ENCODE measurements at regions not wholly inside any gene's neighbourhood (a gene's known extent, or its start where the extent isn't known, plus 50 kb on each side); places are given as distances from the start of the nearest gene placed in this dataset.

DNA sequence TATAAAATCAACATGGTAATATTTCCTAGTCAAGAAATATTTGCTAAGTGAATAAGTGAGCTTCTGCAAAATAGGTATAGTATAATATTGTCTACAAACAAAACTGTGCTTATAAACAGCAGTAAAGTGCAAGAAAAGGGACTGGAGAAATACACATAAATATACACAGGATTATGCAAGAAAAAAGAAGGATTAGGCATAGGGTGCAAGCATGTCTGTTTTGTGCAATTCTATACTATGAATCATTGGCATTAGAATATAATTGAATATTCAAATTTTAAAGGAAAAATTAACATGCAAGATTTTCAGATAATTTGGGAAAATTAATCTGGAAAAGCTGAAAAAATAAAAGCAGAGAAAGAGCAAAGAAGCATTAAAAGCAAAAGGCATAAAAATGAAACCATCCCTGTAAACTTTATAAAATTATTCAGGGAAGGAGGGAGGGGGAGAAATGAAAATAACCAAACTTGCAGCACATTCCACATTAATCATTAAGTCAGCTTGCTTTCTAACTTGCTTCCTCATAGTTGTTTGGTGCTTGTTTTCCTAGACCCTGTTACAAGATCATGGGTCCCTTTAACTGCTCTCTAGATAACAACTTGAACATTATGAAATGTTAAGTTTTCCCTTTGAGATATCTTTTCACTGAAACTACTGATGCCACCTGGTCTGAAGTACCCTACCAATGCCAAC is 147.4 kb upstream of the STAC start:
- in situ Hi-C loops (cut with MboI; ENCODE audit: low pct_unique_long_range_greater_than_20kb, low sequenced_read_pairs, unreplicated experiment): no loop called here
- TF ChIP-seq, protein P1, sequence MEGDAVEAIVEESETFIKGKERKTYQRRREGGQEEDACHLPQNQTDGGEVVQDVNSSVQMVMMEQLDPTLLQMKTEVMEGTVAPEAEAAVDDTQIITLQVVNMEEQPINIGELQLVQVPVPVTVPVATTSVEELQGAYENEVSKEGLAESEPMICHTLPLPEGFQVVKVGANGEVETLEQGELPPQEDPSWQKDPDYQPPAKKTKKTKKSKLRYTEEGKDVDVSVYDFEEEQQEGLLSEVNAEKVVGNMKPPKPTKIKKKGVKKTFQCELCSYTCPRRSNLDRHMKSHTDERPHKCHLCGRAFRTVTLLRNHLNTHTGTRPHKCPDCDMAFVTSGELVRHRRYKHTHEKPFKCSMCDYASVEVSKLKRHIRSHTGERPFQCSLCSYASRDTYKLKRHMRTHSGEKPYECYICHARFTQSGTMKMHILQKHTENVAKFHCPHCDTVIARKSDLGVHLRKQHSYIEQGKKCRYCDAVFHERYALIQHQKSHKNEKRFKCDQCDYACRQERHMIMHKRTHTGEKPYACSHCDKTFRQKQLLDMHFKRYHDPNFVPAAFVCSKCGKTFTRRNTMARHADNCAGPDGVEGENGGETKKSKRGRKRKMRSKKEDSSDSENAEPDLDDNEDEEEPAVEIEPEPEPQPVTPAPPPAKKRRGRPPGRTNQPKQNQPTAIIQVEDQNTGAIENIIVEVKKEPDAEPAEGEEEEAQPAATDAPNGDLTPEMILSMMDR (IDR thresholded peaks at IDR 0.05; ENCODE audit: extremely low read depth, insufficient read depth, missing control alignments): no peak
- no peak for DNase-seq (ENCODE audit: low spot score)

DNA sequence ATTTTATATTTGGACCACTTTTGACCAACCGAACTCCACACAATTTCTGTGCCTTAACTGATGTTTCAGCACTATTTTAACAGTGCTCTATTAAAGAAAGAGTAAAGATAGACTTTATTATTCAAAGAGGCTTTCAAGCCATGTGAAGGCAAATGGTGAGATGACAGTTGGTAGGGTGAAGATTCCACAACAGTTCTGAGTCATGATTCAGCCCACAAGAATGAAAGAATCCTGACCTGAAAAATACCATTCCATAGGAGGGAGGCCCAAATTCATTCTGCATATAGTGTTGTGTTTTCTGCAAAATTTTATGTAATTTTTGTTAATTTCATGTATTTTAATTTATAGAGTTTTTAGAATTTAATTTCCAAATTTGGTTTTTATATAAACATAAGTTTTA is 135.6 kb upstream of the STAC start:
- in situ Hi-C loops (cut with MboI; ENCODE audit: low pct_unique_long_range_greater_than_20kb, low sequenced_read_pairs, unreplicated experiment): no loop called here
- TF ChIP-seq, protein P1 (IDR thresholded peaks at IDR 0.05; ENCODE audit: extremely low read depth, insufficient read depth, missing control alignments): no peak
- no peak for DNase-seq (ENCODE audit: low spot score)

DNA sequence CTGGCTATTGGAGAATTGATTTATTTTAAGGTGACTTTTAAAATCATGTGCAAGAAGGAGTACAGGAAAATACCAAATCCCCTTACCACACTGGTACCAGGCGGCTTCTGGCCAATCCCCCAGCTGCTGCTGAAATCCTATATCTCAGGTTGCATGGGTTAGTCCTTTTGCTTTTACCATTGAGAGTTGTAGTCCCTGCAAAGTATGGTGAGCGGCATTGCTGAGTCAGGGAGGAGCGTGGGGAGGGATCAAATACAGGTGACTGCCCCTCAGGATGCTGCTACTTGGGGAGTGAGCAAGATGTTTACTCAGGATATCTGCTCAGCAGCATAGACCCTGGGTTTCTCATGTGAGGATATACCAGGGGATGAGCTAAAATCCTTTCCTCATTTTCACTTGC is 131.9 kb upstream of the STAC start:
- in situ Hi-C loops (cut with MboI; ENCODE audit: low pct_unique_long_range_greater_than_20kb, low sequenced_read_pairs, unreplicated experiment): no loop called here
- DNase-seq (ENCODE audit: low spot score): no peak

DNA sequence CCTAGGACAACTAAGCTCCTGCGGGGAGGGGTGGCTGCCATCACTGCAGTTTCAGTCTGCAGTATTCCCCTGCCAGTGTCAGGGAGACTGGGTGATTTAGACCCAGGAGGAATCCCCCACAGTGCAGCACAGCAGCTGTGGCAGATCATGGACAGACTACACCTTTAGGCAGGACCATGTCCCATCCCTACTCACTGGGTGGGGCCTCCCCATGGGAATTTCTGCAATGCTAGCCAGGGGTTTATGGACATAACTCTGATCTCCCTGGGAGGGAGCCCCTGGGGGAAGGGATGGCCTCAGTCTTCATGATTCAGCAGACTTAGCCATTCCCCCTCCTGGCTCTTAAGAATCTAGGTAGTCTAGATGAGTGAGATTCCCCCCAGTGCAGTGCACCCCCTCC is 130.1 kb upstream of the STAC start:
- DNase-seq (ENCODE audit: low spot score): no peak
- TF ChIP-seq, protein P1 (IDR thresholded peaks at IDR 0.05; ENCODE audit: extremely low read depth, insufficient read depth, missing control alignments): no peak
- in situ Hi-C loops (cut with MboI; ENCODE audit: low pct_unique_long_range_greater_than_20kb, low sequenced_read_pairs, unreplicated experiment): no loop called here

More for the DNA sequence above, 131.9 kb upstream of the STAC start:
- TF ChIP-seq, protein P1 (IDR thresholded peaks at IDR 0.05; ENCODE audit: extremely low read depth, insufficient read depth, missing control alignments): no peak

DNA sequence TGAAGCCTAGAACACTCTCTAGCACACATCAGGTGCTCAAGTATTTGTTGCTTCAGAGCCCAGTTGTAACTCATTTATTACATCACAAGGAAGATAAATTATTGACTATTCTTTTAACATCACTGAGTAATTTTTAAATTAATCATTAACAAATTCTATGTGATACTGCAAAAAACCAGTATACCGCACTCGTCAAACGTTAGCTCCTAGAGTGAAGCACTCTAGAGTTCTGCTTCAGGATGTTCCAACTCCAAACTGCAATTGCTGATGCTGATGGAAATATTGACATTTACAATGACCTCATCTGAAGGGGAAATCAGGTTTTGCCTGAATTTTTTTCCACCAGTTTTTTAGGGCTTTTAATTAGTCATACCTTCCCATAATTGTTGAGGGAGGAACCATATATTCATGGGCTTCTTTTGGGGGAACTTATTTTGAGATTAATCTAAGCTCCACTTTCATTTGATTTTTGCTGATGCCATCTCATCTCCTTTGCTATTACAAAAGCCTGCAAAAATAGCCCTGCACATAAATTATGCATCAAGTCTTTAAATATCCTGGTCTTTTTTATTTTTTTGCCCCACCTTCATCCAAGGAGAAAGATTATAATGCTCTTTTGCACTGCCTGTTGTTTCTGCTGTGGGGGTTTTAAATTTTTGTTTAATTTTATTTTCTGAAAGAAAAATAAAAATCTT is 123.0 kb upstream of the STAC start:
- TF ChIP-seq, protein P1 (IDR thresholded peaks at IDR 0.05; ENCODE audit: extremely low read depth, insufficient read depth, missing control alignments): no peak
- DNase-seq (ENCODE audit: low spot score): no peak
- in situ Hi-C loops (cut with MboI; ENCODE audit: low pct_unique_long_range_greater_than_20kb, low sequenced_read_pairs, unreplicated experiment): no loop called here

DNA sequence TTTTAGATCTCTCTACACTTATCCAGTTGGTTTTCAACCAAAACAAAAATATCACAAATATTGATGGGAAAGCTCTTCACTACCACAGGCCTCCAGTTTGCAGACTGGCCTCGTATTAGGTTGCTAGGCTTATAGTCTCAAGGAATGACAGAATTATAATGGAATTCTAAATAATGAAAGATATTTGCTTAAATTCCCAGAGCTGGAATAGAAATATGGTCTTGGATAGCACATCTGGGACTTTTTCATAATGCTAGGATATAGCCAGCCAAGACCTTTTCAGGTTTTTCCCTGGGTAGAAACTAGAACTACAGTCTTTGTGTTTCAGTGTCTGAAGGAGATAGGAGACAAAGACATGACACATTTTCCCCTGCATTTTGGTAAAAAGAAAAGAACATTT is 121.9 kb upstream of the STAC start:
- TF ChIP-seq, protein P1 (IDR thresholded peaks at IDR 0.05; ENCODE audit: extremely low read depth, insufficient read depth, missing control alignments): no peak
- DNase-seq (ENCODE audit: low spot score): no peak
- in situ Hi-C loops (cut with MboI; ENCODE audit: low pct_unique_long_range_greater_than_20kb, low sequenced_read_pairs, unreplicated experiment): no loop called here
